C4-2B (cell line): ENCODE measurements at regions not wholly inside any gene's neighbourhood (a gene's known extent, or its start where the extent isn't known, plus 50 kb on each side); places are given as distances from the start of the nearest gene placed in this dataset.
"Not testable (repeated sequence)": the region's sequence is repeated elsewhere in the genome, so short reads cannot be mapped to it uniquely, and the experiment has no call there.

Experiments used
- ZFX ChIP-seq: fragments of 450-650 bp; IDR thresholded peaks from 2 replicates; pipeline ENCODE4 v1.6.1; 2017
- TF ChIP-seq, protein P1 (sequence below): fragments of 450-650 bp; conservative IDR thresholded peaks from 2 replicates; pipeline ENCODE4 v1.5.1; 2017; ENCODE audit warnings: mild to moderate bottlenecking

DNA sequence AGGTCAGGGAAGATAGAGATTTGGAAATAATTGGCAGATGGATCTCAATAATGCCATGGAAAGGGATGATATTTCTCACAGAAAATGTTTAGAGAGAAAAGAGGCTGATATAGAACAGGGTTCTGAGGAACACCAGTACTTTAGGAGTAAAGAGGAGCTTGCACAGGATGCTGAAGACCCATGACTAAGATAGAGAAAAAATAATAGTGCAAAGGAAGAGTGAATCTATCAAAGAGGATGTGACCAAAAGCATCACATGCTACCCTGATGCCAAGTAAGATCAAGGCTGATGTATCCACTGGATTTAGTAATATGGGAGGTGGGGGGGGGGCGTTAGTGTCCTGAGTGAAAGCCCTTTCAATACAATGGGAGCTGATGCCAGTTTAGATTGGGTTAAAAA, 80.1 kb upstream of the NOTCH2NLA start:
- TF ChIP-seq, protein P1, sequence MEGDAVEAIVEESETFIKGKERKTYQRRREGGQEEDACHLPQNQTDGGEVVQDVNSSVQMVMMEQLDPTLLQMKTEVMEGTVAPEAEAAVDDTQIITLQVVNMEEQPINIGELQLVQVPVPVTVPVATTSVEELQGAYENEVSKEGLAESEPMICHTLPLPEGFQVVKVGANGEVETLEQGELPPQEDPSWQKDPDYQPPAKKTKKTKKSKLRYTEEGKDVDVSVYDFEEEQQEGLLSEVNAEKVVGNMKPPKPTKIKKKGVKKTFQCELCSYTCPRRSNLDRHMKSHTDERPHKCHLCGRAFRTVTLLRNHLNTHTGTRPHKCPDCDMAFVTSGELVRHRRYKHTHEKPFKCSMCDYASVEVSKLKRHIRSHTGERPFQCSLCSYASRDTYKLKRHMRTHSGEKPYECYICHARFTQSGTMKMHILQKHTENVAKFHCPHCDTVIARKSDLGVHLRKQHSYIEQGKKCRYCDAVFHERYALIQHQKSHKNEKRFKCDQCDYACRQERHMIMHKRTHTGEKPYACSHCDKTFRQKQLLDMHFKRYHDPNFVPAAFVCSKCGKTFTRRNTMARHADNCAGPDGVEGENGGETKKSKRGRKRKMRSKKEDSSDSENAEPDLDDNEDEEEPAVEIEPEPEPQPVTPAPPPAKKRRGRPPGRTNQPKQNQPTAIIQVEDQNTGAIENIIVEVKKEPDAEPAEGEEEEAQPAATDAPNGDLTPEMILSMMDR: not testable (repeated sequence)
- not testable (repeated sequence) for TF ChIP-seq ZFX
